Heart right ventricle (tissue), 16 donors: ENCODE measurements at regions not wholly inside any gene's neighbourhood (a gene's known extent, or its start where the extent isn't known, plus 50 kb on each side); places are given as distances from the start of the nearest gene placed in this dataset.

Source experiments
- ATAC-seq, 8 donors: fragments of 200-7000 bp; cut with Tn5 transposase; one replicate each; pipeline ENCODE4 v1.9.1; 2020; ENCODE audit warnings: mild to moderate bottlenecking in 8 of 8, moderate library complexity in 8 of 8, moderate number of reproducible peaks in 1 of 8
- DNase-seq, 2 donors: peaks; one replicate each; pipeline ENCODE4 v3.0.0-alpha.2; 2020
- H3K27ac ChIP-seq, 10 donors: fragments of 200-600 bp; sonication (generic) in 2 of 10; one replicate each; pipeline versions ENCODE4 v1.5.0 to v1.8.0; 2020 to 2022; ENCODE audit warnings: mild to moderate bottlenecking in 3 of 10
- H3K27me3 ChIP-seq, 7 donors: fragments of 200-600 bp; one replicate each; pipeline ENCODE4 v1.8.0; 2021 to 2022; ENCODE audit warnings: mild to moderate bottlenecking in 2 of 7
- H3K36me3 ChIP-seq, 9 donors: fragments of 200-600 bp; sonication (generic) in 1 of 9; one replicate each; pipeline versions ENCODE4 v1.5.0 to v1.8.0; 2020 to 2022; ENCODE audit warnings: mild to moderate bottlenecking in 2 of 9
- H3K4me1 ChIP-seq, 9 donors: fragments of 200-600 bp; sonication (generic) in 1 of 9; one replicate each; pipeline versions ENCODE4 v1.5.0 to v1.8.0; 2020 to 2022; ENCODE audit warnings: mild to moderate bottlenecking in 4 of 9
- H3K4me3 ChIP-seq, 10 donors: fragments of 200-600 bp; sonication (generic) in 2 of 10; one replicate each; pipeline versions ENCODE4 v1.5.0 to v1.8.0; 2020 to 2022; ENCODE audit warnings: mild to moderate bottlenecking in 7 of 10, moderate library complexity in 2 of 10
- H3K9me3 ChIP-seq, 11 donors: fragments of 200-600 bp in 10 of 11; sonication (generic) in 2 of 11; one replicate each; pipeline versions ENCODE4 v1.5.0 to v1.8.0; 2013 to 2022; ENCODE audit warnings: mild to moderate bottlenecking in 2 of 11, control low read depth in 1 of 11, moderate library complexity in 1 of 11
- WGBS, 2 donors: extraction: QIAGEN DNeasy Blood & Tissue Kit; methylation state at CpG; one replicate each; pipeline ENCODE4 v1.1.7; 2013; ENCODE audit warnings: inconsistent platforms in 1 of 2; 5-methylcytosine and 5-hydroxymethylcytosine counted together
- intact Hi-C, 10 donors: fragments of 100-400 bp; cut with DNase I; formaldehyde crosslinking; loops; one replicate each; pipeline versions ENCODE4 v1.11.1 to v1.14.2; 2022
- TF ChIP-seq, protein P1 (sequence below), 9 donors: fragments of 200-600 bp; sonication (generic) in 2 of 9; IDR thresholded peaks; one replicate each; pipeline versions ENCODE4 v1.5.0 to v1.8.0; 2021 to 2022; ENCODE audit warnings: antibody characterized with exemption in 9 of 9, mild to moderate bottlenecking in 5 of 9, moderate library complexity in 1 of 9
- donor health status: Arrhythmogenic right ventricular cardiomyopathy.
- donor health status: ischemic (EF 13 %, LVEDD 7.1; RV severe dilation, severe dysfunction).
- donor health status: healthy with polysubstance abuse.
- donor health status: DM: no; HTN: yes; CAD: no.
- donor health status: DM: no; HTN: no; CAD: no.
- donor health status: ischemic (EF 25% LVEDD 6.9; RV normal size, moderate dysfunction).
- donor health status: ischemic (EF 25% LVEDD 5.7; RV mildly dilated, moderate dysfunction).
- donor health status: healthy.
- donor health status: DM: yes; HTN: yes; CAD: no.
- donor health status: Ischemic cardiomyopathy.
- donor health status: ischemic (EF 35%, LVEDD 5.7; RV mildly dilated, moderate dysfunction).
- donor health status: nonischemic (EF 11% LVEDD 7.7; RV severe dilation, severe dysfunction).
- donor health status: DM: yes; HTN: yes; CAD: no.
- donor health status: PGD.
- donor health status: ischemic (EF 29% LVEDD 5.4; RV normal size, mild dysfunction).
- donor health status: nonischemic (EF 23%, LVEDD 6.1; RV moderate dilation, normal function).

DNA sequence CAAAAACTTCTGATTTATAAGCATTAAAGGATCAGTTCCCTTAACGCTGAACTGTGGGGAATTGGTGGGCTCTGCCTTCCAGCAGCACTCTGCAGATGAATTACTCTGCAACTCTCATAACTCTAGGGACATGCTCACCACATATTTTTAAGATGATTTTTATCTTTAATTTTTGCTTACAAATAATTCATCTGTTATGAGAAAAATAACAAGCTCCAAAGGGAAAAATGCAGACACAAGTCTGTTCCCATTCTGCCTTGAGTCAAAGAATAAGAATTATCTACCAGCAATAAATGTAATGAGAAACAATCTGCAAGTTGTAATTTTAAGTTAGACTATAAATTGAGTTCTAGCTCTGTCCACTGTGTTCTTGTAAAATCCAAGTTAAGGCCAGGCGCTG is 133.1 kb upstream of the MDM1 start:
- TF ChIP-seq, protein P1, sequence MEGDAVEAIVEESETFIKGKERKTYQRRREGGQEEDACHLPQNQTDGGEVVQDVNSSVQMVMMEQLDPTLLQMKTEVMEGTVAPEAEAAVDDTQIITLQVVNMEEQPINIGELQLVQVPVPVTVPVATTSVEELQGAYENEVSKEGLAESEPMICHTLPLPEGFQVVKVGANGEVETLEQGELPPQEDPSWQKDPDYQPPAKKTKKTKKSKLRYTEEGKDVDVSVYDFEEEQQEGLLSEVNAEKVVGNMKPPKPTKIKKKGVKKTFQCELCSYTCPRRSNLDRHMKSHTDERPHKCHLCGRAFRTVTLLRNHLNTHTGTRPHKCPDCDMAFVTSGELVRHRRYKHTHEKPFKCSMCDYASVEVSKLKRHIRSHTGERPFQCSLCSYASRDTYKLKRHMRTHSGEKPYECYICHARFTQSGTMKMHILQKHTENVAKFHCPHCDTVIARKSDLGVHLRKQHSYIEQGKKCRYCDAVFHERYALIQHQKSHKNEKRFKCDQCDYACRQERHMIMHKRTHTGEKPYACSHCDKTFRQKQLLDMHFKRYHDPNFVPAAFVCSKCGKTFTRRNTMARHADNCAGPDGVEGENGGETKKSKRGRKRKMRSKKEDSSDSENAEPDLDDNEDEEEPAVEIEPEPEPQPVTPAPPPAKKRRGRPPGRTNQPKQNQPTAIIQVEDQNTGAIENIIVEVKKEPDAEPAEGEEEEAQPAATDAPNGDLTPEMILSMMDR (IDR thresholded peaks at IDR 0.05) = no peak
- Histone ChIP-seq H3K27ac (no peak overlapping the region), H3K4me3 (no peak overlapping the region), H3K4me1 (no peaks in the 10 kb centered on the region), H3K27me3 (no peaks in the 10 kb centered on the region), H3K9me3 (no peaks in the 10 kb centered on the region), H3K36me3 (no peaks in the 10 kb centered on the region)
- WGBS, 2 donors = 85 to 88% methylated on average over 2 of the region's 2 CpGs
- intact Hi-C loops = no loop called here
- no peak for DNase-seq
- ATAC-seq = no peak

DNA sequence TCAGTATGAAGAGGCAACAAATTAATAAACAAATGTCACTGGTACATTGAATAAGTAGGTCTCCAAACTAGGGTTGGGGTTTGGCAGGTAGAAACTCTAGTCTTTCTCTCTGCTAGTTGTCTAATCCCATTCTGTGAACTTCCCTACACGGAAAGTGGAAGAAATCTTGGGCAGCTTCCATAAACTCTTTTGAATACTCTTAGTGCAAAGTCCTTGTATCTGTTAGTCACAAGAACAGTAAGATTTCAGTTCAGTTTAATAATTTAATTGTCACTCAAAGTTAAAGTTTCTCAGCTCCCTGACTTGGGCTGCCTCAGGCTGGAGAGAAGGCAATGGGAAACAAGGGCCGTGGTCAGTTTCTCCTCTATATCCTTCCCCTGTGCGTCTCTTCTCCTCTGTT is 135.4 kb upstream of the MDM1 start:
- Histone ChIP-seq H3K4me3 (no peak overlapping the region), H3K4me1 (no peaks in the 10 kb centered on the region), H3K9me3 (no peaks in the 10 kb centered on the region), H3K27me3 (no peaks in the 10 kb centered on the region), H3K27ac (no peak overlapping the region), H3K36me3 (no peaks in the 10 kb centered on the region)
- intact Hi-C loops = no loop called here
- DNase-seq = no peak
- ATAC-seq = no peak
- TF ChIP-seq, protein P1 (IDR thresholded peaks at IDR 0.05) = no peak
- WGBS, 2 donors = 88 to 93% methylated on average over 3 of the region's 3 CpGs

DNA sequence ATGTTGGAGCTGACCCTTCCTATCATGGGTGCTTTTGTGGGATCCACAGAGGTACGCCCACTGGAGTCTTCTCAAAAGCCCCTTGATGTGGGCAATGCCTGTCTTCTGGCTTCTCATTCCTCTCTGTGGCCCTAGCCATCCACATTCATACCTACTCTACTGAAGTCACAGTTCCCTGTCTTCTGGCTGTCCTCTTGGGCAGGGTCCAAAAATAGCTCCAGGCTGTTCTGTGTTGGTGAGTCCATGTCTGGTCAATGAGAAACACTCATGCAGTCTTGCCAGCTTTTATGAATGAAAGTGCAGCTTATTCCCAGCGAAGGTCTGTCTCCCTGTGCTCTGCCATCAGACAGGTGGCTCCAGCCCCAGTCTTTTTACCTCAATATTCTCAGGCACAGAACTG is 135.9 kb upstream of the MDM1 start:
- WGBS, 2 donors = 91 to 93% methylated on average over 2 of the region's 2 CpGs
- intact Hi-C loops = no loop called here
- Histone ChIP-seq H3K27me3 (no peaks in the 10 kb centered on the region), H3K36me3 (no peaks in the 10 kb centered on the region), H3K4me1 (no peaks in the 10 kb centered on the region), H3K9me3 (no peaks in the 10 kb centered on the region), H3K27ac (no peak overlapping the region), H3K4me3 (no peak overlapping the region)
- DNase-seq (no peak), ATAC-seq (peak in 1 of 8 donors; percentile 52)
- TF ChIP-seq, protein P1 (IDR thresholded peaks at IDR 0.05) = no peak

DNA sequence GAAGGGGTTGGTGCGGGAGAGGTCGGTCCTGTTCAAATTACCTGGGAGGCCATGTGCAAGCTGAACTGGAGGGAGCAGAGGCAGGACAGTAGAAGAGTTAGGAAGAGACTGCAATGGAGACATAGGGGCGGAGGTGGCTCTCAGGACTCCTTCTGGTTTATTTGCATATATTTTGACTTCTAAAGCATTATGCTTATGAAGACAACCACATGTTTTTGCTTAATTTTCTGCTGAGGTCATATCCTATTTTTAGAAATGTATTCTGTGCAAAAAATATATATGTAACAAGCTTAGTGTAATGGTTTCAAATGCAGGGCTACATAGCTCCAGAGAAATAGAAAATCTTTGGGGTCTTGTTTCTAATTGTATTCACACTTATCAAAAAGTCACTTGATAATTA is 137.0 kb upstream of the MDM1 start:
- no peak overlapping the region for H3K27ac ChIP-seq
- ATAC-seq (no peak), DNase-seq (no peak)
- H3K4me1 ChIP-seq = no peaks in the 10 kb centered on the region
- intact Hi-C loops = no loop called here
- WGBS, 2 donors = 95 to 98% methylated on average over 3 of the region's 3 CpGs
- TF ChIP-seq, protein P1 (IDR thresholded peaks at IDR 0.05) = no peak
- H3K36me3 ChIP-seq = no peaks in the 10 kb centered on the region
- H3K27me3 ChIP-seq = no peaks in the 10 kb centered on the region
- no peaks in the 10 kb centered on the region for H3K9me3 ChIP-seq
- H3K4me3 ChIP-seq = no peak overlapping the region
